Stimulated activated CD8-positive, alpha-beta memory T cell treated with anti-CD3 and anti-CD28 coated beads, Interleukin-12 subunit alpha, Interleukin-12 subunit beta, amount 100 ng/mL, for 24 hours (primary cell): ENCODE measurements at regions not wholly inside any gene's neighbourhood (a gene's known extent, or its start where the extent isn't known, plus 50 kb on each side); places are given as distances from the start of the nearest gene placed in this dataset.
"Not testable (repeated sequence)": the region's sequence is repeated elsewhere in the genome, so short reads cannot be mapped to it uniquely, and the experiment has no call there.

Experiments
- DNase-seq: peaks from one replicate; pipeline ENCODE4 v3.0.0-alpha.2; 2020; ENCODE audit errors: extremely low read depth

DNA sequence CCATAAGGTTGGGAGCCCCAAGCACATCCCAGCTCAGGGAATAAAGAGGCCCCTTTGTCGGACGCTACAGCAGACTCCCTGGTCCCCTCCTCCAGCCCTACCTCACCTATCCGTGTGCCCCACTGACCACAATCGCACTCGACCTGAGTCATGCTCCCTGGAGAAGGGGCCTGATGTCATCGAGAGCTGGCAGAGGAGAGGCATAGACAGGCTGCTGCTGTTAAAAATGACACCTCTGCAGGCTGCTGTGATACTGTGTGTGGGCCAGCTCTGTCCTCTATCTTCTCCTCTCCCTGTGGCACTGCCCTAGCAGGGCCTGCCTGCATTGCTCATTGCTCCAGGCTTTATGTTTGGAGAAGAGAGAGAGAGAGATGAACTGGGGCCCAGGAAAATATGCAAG is 123.4 kb upstream of the SYT13 start:
- DNase-seq: no peak

DNA sequence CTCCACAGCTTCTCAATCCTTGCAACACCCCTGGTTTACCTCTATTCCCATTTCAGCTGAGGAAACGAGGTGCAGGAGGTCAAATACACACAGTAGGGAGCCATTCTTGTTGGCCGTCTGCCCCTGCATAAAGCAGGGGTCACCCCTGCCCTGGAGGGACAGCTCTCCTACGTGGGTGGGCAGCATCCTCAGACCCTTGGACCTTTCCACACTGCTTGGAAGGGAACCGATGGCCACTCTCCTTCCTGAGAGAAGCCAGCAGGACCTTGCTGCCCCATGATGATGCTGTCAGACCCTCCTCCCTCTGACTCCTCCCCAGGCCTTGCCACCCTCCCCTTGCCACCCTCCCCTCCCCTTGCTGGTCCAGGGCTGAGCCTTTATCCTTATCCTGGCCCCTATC is 121.1 kb upstream of the SYT13 start:
- DNase-seq: no peak

DNA sequence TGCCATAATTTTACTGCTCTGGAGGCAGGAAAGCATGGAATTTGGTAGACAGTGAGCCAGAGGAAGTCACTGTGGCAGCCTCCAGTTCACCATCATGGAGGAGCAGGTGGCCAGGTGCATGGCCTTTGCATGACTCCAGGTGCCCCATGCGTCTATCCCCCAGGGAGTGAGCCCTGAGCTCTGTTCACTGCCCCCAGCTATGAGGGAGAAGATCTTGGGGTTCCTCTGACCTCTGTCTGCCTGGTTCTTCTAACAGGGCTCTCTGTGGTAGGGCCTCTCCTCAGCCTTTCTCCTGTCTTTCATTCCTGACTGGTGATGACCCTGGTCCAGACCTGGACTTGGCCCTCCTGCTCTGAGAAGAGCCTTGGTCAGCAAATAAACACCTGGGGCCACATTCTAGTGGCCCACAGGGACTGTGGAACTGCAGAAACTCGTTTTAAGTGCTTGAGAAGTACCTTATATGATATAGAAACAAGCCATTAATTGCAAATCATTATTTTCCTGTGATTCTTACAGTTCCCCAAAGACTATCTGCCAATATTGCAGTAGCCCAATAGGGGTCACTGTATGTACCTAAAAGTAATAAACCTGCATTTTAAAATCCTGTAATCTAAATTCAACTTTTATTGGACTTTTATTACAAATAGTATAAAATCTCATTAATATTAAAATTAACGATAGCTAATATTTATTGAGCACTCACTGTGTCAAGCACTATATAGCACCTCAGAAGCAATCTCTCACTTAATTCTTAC is 120.0 kb upstream of the SYT13 start:
- DNase-seq: no peak

DNA sequence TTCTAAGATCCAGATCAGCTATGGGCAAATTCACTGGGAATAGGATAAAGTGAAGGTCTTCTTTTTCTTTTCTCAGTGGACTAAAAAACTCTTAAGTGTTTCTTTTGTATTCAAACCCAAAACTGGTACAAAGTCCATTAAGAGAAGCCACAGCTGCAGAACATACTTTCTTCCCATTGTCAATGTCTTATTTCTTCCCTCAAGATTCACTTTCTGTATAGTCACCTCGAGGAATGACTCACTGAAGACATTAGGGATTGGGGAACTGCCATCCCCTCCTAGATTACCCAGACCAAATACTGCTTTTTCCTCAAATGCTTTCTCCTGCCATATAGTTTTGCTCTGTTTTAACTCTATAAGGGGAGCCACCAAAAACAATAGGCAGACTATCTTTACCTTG is 117.4 kb upstream of the SYT13 start:
- DNase-seq: not testable (repeated sequence)

DNA sequence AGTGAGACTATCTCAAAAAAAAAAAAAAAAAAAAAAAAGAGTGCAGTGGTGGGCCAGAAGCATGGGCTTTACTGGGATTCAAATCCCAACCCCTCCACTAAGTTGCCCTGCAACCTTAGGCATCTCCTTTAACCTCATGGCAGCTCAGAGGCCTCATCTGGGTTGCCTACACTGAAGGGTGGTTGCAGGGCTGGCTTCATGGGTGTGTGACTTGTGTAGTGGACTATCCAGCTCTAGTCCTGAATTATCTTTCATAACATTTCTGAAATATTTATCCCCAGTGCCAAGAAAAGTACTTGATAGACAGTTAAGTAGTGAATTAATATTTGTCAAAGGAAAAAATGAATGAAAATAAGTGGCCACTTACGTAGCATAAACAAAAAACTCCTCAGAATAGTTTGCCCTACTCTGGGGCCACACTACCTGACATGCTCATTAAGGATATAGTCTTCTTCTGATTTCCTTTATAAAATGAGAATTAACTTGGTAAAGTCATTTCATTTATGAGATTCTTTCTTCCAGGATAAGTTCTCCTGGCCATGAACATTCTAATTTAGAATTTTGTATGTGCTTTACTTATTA is 116.0 kb upstream of the SYT13 start:
- DNase-seq: no peak

DNA sequence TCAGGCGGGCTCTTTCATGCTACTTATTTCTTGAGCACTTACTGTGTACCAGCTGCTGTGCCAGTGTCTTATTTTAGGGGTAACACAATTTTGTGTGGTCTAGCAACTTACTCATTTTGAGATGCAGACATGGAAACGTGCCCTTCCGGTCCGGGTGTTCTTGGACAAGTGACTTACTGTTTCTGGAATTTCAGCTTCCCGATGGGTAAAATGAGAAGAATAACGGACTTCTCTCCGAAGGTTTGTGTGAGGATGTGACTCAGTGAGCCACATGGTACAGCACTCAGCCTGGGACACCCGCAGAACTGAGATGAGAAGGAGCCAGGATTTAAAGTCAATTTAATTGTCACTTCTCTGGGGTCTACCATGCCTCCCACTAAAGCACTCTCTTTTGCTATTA is 114.5 kb upstream of the SYT13 start:
- no peak for DNase-seq

DNA sequence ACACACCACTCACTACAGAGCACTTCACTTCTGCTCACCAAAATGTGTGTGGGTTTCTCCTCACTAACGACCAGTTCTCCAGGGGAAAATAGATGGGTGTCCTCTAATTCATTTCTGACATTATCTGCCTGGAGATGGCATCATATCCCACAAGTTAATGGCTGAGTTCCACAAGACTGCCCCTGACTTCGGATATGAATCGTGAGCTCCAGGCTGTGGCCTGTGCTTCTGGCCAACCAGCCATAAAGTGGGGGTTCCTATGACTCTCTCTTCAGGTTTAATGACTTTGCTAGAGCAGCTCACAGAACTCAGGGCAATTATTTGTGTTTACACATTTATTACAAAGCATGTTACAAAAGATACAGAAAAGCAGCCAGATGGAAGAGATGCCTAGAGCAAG is 113.0 kb upstream of the SYT13 start:
- DNase-seq: no peak

DNA sequence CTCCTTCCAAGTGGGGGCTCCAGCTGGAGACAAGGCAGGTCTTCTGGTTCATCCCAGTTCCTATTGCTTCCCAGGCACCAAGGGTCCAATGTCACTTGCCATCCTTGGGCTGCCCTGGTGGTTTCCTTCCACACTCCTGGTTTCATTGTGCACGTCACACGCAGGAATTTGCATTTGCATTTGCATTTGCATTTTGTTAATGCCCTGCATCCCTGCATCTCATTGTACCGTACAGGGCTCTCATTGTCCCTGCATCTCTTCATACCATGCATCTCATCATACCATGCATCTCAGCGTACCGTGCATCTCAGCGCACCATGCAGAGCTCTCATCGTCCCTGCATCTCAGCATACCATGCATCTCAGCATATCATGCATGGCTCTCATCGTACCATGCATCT is 112.2 kb upstream of the SYT13 start:
- no peak for DNase-seq

DNA sequence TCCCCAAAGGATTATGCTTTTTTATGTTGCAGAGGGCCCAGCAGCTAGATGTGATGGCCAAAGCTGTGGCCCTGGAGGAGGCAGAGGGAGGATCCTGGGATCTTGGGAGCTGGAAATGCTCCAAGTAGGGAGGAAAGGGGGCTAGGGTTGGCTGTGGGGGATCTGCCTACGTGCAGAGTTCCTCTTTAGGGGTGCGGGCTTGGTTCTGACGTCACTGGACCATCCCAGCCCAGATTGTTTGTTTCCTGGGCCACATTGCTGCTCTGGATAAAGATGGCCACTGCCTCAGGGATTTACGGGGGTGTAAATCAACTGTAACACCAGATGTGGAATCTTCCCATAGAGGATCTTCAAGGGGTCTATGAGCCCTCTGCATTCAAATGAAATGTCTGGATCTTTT is 110.3 kb upstream of the SYT13 start:
- DNase-seq: no peak

DNA sequence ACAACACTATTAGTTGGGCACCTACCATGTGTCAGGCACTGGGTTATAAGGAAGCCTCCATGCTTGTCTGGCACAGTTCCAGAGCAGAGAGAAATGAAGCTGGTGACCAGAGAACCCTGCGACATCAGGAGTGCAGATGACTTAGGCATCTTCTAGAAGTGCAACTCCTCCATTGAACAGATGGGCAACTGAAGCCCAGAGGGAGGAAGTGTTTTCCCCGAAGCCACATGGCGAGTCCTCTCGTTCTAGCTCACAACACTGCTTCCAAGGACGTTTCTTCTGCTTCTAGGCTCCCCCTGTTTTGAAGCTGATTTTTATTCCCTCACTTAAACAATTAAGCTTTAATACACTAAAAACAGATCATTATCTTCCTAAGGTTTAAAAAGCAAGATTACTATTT is 109.8 kb upstream of the SYT13 start:
- no peak for DNase-seq

DNA sequence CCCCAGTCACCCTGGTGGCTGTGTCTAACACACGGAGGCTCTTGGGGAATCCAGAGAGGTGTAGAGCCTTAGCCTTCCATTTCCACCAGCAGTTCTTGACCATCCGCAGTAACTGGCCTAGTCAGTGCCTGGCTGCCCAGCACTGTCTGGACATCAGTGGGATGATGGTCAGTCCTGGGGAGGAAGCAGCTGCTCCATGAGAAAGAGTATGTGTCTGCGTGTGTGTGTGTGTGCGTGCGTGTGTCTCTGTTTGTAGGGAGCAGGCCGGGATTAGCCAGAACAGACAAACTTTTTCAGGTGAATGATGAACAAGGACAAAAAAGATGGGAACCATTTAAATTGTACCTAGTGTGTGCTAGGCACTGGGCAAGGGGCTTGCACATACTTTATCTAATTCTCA is 109.3 kb upstream of the SYT13 start:
- DNase-seq: no peak

DNA sequence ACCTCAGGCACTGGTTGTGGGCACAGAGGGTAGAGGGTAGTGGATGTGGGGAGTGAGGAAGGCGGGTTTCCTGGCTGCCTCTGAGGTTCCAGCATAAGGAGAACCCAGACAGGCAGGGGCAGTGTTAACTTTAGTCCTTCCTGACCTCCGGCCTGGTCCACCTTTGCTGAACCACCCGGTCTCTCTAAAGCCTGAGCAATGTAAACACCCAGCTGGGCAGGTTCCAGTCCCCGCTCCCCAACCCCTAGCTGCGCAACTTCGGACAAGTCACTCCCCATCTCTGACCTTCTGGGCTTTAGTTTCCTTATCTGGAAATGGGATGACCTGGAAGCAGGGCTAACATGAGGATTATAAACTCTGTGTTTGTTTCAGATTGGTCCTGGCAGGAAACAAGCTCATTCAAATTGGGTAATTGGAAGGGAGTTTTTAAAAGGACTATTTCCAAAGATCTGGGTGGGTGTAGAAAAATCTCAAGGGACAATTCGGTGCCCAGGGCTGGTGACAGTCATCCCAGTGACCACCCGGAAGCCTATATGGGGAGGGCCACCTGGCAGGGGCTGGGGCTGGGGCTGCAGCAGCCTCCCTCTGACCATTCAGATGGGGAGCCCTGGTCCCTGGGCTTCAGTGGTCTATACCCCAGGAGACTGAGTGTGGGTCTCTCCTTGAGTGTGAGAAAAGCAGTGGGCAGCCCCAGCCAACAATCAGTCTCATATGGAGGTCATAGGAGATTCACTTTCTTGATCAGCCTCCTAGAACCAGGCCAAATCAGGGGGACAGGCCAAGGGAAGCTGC is 108.3 kb upstream of the SYT13 start:
- no peak for DNase-seq

DNA sequence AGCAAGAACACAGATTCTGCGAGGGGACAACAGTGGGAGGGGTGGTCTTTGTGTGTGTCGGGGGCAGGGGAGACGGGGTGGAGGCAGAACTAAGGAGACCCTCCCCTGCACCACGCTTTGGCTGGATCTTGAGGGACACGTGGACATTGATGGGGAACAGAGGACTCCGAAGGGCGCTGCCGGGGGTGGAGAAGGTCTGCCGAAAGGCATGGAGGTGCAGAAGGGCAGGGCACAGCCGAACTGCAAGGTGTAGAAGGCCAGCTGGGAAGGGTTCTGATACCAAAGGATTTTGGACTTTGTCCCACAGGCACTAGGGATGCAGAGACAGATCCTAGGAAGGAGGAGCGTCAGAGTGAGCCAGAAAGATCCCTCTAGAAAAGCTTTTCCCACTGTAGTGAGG is 107.7 kb upstream of the SYT13 start:
- DNase-seq: no peak

DNA sequence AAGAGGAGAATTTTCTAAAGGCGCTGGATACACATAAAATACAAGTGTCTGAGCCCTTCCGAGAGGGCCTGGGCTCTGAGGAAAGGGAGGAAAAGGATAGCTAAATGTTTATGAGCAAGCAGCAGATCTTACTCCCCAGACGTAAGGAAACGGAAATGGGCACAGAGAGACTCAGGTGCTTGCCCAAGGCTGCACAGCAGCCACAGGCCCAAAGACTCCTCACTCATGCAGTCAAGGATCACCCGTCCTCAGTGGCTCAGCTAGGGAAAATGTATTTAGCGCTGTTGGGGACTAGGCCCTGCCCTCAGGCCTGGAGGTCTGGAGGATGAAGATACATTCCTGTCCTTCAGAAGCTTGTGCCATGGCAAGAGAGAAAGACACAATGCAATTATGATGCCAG is 107.2 kb upstream of the SYT13 start:
- no peak for DNase-seq

DNA sequence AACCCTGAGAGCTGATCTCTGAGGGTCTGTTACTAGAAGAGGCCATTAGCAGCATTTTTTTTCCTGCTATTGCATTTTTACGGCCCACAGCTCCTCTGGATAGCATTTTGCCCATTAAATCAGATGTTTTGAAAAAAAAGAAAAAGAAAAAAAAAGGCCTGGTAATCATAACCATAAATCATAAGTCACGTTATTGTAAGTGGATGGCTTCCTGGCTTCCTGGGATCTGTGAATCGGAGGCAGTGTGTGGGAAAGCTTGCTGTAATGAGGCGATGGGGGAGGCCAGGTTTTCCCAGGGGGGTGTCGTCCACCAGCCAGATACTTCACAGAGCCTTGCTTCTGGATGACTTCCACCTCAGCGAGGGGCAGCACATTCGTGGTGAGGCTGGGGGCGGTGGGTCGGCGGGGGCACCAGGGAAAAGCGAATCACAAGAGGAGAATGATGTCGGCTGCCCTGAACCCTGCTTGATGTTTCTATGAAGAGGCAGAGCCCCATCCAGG is 106.5 kb upstream of the SYT13 start:
- DNase-seq: no peak

DNA sequence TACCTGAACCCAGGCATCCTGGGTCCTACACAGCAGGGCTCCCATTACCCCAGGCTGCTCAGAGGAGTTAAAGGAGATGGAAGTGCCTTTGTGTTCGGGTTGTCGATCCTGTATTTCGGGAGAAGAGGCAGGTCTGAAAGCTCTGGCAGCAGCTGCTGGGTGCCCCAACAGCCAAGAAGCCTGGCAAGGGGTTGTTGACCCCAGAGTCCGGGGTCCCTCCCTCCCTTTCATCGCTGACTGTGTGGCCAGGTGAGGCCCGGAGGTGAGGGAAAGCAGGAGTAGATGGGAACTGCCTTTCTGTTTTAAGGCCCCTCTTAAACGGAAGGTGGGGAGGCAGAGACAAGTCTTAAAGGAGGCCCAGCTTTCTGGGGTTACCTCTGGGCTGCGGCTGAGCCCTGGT is 106.0 kb upstream of the SYT13 start:
- no peak for DNase-seq

DNA sequence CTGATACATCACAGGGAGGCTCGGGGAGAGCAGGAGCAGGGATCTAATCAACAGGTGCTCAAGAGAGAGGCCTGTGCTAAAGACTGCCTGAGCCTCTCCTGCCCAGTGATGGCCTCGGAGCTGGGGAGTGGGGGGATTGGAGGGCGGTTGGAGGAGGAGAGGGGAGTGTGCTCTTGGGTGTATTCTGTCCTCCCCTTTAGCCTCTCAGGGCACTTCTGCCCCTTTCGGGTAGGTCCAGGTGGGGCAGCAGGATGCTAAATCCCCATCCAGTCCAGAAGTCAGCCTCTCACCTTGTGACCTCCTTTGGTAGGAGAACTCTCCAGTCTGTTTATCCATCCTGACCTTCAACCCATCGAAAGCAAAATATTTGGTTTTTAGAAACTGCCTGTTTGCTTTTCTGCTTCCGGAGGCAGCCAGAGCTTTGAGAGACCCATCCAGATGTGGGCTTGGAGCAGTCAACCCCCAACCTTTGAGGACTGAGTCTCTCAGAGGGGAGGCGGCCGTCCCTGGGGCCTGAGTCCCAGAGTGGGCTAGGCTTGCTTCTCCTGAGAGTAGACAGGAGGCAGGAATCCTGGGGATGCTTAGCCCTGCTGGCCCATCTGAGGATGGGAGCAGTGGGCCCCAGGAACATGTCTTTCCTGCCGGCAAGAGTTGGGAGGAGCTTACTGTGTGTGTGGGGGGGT is 105.2 kb upstream of the SYT13 start:
- no peak for DNase-seq

DNA sequence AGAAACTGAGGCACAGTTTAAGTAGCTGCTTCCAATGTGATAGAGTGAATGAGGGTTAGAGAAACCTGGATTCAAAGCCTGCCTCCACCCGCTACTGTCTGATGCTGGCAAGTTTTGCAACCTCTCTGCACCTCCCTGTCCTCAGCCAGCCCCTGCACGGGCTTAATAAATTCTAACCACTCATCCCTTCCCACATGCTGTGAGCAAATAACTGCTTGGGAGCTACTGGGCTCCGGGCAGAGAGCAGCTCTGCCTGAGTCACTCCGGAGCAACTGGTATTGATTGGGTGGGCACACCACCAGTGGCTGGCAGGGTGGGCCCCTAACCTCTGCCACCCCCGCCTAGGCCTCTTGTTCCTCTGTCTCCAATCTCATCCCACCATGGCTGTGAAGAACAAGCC is 104.3 kb upstream of the SYT13 start:
- no peak for DNase-seq

DNA sequence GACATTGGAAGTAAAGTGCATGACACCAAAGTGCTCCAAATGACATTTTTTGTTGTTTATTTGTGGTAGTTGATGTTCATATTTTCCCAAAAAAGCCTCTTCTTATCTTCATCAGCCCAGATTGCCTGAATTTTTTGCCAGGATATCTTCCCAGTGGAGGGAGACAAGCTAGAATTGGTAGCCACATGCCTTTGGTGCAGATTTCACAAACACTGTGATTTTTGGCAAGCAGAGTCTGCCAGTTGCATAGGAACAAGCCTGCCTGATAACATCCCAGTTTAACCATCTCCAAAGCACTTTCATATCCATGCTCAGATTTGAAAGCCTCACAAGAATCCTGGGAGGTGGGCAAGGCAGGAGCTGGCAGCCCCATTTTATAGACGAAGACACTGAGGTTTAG is 102.3 kb upstream of the SYT13 start:
- no peak for DNase-seq

DNA sequence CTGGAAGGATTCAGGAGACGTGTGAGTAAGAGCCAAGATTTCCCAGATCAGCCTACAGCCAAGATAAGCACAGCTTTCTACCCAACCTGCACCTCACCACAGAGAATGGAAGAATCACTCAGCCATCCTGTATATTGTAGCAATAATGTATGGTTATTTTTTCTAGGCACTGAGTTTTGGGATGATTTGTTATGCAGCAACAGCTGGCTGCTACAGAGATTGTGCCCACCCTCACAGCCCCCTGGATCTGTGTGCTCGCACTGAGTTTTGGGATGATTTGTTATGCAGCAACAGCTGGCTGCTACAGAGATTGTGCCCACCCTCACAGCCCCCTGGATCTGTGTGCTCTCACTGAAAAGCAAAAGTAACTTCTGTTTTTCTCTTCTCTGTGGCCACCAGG is 101.7 kb upstream of the SYT13 start:
- not testable (repeated sequence) for DNase-seq

DNA sequence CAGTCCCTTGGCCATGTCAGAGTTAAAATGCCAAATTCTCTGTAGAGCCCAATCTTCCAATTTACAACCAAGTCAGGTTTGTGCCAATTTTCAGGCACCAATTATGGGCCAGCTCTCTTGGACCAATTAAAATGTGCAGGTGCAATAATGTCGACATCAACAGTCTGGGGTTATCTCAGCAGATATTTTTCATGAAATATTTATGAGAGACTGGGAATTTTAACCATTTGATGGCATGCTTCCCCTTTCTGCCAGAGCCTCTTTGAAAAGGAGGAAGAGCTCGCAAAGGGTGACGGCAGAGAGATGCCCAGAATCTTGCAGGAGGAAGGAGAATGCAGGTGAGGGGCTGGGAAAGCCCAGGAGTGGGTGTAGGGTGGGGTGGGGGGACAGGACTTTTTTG is 100.8 kb upstream of the SYT13 start:
- DNase-seq: no peak

DNA sequence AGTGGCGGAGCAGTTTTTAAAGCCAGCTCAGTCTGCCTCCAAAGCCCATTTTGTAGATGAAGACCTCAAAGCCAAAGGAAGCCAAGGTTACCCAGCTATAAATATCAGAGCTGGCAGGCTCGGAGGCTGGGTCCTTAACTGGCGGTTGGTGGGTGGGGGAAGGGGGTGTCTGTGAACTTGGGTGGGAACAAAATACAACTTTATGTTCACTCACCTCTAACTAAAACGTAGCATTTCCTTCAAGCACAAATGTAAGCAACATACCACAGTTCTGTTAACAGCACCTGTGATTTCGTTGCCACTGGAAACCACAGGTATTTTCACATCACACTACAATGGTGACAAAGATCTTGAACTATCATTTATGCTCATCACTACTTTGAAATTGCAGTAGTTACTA is 99.7 kb upstream of the SYT13 start:
- DNase-seq: no peak
